ENCODE measurements at regions not wholly inside any gene's neighbourhood (a gene's known extent, or its start where the extent isn't known, plus 50 kb on each side); places are given as distances from the start of the nearest gene placed in this dataset.
"Not testable (repeated sequence)": the region's sequence is repeated elsewhere in the genome, so short reads cannot be mapped to it uniquely, and the experiment has no call there.

DNA sequence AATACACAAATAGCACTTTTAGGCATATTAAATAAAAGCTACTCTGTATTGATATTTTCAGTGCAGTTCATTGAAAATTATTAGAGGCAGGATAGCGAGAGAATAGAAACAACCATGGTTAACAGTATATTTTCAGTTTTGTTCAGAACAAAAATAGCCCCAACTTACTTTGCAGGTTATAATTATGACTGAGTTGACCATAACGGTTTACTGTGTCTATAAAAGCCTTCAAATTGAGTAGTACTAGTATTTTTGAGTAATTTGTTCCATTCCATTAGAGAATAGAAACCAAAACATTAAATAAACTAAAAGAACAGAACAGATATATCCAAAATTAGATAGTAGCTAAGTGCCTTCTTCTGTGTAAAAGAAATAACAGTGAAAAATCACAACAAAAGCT, 1108.4 kb upstream of the PCDH20 start:
- DNase-seq, result no peak

DNA sequence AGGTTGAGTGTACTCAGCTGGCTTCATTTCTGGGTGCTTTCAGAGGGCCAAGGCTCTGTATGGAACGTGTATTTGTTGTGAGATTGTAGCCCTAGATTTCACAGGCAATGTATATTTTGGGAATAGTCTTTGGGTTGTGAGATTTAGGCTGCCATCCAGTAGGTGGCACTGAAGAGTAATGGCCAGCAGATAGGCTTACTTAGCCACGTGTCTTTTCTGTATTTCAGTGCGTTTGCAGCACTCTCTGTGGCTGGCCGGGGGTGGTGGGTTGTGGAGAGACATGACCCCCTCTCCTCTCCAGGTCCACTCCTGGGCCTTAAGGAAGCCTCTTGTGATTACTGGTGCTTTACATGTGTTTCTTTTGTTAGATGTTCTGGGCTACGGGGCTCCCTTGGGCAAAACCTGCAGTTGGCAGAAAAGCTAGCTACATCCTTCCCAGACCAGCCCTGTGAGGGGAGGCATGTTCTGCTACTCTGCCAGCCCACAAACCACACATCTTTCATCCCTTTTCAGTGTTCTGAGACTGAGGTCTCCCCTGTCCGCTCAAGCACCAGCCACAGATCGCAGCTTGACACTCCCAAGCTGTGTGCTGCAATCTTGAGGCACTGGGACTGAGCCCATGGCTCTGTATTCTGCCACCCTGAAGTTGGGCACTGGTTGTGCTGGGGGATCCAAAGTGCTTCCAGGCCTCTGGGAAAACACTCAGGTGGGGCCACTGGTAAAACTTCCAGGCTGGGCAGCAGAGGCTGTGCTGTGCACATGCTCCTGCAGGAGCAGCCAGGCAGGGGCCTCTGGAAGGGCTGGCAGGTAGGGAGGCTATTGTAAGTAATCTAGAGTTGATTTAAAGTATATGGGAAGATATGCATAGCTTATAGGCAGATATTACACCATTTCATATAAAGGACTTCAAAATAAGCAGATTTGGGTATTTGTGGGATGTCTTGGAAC, 1096.8 kb upstream of the PCDH20 start:
- no peak for DNase-seq

DNA sequence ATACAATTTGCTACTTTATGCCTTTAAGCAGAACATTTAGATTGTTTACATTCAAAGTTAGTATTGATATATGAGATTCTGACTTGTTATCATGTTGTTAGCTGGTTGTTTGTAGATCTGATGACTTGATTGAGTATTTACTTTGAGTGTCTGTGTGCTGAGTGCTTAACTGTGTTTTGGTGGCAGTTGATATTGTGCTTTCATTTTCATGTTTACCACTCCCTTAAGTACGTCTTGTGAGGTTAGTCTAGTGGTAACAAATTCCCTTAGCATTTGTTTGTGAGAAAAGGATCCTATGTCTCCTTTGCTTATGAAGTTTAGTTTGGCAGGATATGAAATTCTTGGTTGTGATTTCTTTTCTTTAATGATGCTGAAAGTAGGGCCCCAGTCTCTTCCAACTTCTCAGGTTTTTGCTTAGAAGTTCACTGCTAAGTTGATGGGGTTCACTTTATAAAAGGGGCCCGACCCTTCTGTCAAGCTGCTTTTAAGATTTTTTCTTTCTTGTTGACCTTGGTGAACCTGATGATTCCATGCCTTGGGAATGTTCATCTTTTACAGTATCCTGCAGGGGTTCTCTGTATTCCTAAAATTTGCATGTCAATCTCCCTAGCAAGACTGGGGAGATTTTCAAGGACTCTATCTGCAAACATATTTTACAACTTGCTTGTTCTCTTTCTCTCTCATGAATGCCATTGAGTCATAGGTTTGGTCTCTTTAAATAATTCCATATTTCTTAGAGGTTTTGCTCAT, 1095.4 kb upstream of the PCDH20 start:
- no peak for DNase-seq

DNA sequence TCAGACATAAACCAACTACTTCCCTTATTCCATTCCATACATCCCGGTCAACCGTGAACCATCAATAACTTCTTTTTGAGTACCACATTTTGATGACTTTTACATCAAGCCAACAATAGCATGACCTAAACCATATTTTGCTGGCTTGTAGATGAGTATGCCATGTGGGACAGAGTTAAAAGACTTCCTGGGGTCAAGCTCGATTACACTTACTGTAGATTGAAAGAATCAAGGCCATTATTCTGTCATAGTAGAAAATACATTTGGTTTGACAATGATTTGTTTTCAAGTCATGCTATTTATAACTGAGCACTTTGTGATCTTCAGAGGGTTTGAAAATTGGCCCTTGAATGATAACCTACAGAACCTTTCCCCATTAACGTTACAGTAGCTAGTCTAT, 1086.9 kb upstream of the PCDH20 start:
- DNase-seq, result no peak

DNA sequence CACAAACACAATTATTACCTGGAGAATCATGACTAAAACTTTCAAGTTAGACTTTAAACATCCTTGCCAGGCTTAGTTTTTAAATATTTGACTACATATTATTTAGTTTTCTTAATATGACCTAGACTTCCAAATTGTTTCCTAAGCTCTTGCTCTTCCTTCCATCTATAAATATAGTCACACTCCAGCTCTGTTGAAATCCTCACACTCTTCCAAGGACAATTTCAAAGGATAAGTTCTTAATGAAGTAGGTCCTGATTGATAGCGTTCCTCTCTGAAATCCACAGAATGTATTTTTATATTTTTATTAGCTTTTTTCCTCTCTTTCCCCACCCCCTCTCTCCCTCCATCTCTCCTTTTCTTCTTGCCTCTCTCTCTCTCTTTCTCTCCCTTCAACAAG, 1074.1 kb upstream of the PCDH20 start:
- no peak for DNase-seq

DNA sequence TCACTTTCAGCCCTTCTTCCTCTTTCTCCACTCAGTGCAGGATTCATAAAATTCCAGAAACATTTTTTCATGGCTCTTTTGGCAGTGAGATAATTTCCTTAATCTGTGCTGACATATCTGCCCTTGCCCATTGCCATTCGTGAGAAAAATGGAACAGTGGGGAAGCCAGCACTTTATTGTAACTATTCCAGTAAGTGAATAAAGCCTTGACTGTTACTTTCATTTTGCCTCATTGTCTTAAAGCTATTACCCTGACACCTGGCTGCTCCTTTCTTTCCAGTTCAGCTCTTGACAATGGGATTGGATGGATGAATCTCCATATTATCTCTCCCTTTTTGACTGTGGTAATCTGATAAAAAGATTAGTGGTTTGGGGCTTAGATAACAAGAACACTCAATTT, 1068.1 kb upstream of the PCDH20 start:
- DNase-seq, result no peak

DNA sequence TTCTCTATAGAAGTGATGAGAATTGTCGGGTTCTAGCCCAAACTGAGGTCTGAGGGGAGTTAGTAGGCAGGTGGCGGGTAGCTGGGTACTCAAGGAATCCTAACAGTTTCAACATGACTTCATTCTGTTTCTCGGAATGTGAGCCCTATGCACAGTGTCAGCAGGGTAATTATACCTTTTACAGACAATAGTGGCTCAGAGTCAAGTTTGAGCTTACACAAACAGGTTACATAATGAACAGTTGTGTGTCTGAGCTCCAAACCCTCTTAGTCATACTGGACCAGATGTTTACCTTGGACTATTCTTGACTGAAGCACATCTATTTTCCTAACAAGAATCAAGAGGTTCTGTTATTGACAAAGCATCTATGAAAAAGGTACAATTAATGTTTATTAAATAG, 1066.7 kb upstream of the PCDH20 start:
- DNase-seq, result no peak

DNA sequence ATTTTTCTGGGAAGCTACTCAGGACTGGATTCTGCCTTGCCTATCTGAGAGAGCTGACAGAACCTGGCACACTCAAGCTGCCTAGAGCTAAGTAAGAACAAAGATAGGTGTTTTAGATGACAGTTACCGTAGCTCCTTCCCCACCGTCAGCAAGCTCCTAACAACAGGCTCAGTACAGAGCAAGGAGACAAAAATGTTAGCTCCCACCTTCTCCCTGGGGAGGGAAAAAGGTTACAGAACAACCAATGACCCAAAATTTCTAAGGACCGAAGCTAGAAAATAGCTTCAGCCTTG, 1058.2 kb upstream of the PCDH20 start:
- no peak for DNase-seq

DNA sequence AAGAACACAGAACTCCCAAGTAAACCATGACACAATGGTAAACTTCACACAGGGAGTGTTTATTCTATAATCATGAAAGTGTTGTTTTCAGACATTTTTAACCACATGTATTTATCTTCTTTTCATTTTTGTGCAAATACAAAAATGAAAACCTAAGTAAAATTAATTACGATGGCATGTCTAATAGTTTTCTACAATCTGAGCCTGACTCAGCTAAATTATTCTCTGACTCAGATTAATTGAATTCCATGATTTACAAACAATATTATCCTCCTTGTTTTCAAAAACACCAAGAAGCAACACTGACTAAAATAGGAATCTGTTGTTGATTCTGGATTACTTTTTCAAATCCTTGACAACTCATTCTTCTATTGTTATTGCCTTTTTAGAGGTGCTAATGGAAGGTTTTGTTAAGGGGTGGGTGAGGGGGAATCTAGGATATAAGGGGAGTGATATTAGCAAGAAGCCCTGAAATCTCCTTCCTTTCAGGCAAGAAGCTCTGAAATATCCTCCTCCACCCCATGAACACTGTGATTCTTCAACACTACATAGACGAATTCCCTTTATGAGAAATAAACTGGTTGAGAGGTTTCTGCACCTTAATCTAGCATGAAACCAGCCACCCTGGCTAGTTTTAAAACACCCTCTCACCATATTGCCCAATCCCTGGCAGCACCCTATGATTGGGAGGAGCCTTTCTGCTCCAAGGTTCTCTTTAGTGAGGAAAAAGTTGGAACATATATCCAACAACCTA, 1057.7 kb upstream of the PCDH20 start:
- DNase-seq, result no peak

DNA sequence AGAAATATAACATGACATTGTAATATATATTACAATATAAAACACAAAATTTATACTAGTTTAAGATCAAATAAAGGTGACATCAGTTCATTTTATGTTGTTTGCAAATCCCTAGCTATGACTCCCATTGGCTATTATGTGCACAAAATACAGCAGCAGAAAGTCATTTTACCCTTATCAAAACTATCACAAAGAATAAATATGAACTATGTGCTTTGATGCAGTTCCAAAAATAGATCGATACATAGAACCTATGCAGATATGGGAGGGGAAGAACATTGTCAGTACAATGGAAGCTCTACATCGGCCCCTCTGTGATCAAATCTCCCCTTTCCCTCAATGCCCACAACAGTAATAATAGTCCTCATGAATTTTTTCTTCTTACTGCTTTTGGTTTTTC, 1038.1 kb upstream of the PCDH20 start:
- no peak for DNase-seq

DNA sequence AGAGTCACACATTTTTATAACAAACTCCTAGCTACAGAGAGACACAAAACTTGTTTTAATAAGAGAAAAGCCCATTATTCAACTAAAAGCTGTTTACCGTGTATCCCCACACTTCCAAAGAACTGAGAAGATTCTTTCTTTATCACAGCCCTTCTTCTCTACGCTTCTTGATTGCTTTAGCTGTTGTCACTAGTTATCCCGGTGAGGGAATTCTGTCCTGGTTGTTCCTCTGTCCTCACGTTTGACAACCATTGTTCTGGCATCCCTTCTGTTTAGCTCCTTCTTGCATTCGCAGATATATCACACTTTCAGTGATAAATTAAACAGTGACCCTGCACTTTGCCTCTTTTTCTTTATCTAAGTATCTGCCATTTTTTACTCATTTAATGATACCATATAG, 1035.1 kb upstream of the PCDH20 start:
- no peak for DNase-seq

DNA sequence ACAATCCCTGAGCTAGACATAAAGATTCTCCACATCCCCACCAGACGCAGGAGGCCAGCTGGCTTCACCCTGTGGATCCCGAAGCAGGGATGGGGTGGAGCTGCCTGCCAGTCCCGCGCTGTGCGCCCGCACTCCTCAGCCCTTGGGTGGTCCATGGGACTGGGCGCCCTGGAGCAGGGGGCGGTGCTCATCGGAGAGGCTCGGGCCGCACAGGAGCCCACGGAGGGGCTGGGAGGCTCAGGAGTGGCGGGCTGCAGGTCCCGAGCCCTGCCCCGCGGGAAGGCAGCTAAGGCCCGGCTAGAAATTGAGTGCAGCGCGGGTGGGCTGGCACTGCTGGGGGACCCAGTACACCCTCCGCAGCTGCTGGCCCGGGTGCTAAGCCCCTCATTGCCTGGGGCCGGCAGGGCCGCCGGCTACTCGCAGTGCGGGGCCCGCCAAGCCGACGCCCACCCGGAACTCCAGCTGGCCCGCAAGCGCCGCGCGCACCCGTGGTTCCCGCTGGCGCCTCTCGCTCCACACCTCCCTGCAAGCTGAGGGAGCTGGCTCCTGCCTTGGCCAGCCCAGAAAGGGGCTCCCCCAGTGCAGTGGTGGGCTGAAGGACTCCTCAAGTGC, 1032.2 kb upstream of the PCDH20 start:
- not testable (repeated sequence) for DNase-seq

DNA sequence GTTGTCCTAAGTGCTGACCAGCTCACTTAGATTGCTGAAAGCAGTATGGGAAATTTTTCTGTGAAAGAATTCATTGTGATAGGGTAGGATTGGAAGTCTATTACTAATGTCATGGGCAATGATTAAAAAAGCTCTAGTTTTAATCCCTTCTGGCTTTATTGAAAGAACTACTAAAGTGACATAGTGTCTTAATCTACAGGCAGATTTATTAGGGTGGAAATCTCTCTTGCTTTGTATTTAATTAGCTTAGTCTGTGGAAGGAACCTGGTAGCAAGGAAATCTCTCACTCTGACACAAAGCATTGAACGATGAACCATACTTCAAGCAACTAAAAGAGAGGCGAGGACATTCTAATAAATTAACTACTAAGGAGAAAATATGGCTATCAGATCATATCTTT, 1029.2 kb upstream of the PCDH20 start:
- no peak for DNase-seq

DNA sequence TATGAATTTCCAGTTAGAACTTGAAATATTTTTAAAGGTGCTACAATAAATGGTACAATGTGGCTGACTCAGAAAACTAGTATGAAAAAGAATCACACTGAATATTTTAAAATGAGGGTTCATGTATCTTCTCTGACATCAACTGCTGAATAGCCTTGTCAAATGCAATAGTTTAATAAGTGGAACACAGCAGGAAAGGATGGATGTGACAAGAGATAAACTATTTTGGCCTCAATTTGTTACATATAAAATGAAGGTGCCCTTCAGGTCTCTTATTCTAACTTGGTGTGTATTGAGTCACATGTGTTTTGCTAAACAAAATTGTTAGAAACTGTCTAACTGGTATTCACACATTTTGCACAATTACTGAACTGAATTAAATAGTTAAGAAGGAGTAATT, 1018.4 kb upstream of the PCDH20 start:
- DNase-seq, result no peak

DNA sequence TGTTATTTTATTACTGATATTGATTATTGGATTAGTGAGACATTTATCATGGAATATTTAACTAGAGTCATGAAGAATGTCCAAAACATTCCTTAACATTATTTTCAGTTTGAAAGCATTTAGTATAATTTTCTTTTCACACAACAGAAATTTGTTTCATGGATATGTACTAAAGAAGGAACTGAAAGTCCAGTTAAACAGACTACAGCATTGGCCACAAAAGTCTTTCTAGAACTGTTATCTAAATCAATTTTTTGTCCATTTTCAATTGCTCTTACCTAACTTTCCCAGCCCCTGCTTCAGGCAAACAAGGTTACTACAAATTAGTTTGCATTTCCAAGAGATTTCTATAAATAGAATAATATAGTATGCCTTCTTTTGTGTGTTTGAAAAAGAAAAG, 1018.0 kb upstream of the PCDH20 start:
- no peak for DNase-seq

DNA sequence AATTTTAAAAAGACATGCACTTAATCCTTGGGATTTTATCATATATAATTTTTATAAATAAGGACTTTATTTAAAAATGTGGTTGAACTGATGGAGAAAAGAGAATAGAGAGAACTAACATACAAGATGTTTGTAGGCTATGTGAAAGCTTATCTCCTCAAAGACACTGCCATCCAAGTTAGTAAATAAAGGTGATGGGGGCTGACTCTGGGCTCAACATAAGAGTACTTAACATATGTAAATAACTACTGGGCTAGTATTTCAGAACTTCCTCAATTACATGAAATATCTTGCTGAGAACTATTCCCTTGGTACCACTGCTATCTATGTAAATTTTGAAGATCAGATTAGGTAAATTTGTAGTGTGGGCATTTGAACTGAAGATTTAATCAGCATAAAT, 1017.3 kb upstream of the PCDH20 start:
- no peak for DNase-seq

DNA sequence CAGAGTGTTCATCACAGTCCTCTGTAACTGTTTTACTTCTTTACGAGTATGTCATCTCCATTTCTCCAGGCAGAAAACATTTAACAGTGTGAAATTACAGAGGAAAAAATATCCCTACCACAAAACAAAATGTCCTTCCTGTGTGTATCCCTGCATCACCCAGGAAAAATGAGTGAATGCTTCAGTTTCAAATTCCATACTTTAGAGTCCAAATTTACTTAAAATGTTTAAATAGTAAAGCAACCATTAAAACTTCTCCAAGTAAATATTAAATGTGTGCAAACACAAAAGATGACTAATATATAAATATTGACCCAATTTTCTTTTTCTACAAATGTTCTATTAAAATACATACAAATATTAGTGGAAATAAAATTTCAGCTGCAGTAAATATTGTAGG, 1016.6 kb upstream of the PCDH20 start:
- no peak for DNase-seq

DNA sequence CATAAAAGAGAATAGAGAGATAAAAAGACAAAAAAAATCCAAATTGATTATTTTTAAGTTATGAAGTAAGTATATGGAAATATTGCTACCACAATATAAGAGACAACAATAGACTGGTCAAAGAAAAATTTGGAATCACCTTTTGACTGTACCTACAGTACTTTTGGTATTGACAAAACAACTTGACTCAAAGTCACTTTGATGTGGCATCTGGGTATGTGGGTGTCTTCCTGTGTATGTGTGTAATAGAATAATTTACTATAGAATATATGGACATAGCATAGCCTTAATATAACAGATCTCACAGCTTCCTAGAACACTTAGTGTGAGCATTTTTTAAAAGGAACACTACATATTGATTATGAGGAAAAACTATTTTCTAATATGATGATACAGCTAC, 1016.2 kb upstream of the PCDH20 start:
- no peak for DNase-seq

DNA sequence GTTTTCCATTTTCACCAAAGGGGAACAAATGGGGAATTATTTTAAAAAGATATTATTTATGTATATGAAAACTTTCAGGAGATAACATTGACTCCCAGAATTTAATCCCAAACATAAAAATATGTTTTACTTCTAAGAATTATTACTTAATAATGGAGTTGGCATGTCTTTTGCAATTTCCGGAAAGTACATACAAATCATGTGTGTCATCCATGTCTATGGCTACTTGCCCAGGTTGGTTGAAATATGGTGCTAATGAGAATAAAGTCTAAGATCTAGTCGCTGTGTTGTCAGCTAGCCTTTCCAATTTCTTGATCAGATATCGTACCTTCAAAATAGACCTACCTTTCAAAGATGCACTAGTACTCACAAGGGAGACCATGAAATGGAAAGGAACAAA, 1003.2 kb upstream of the PCDH20 start:
- peak; percentile 5 for DNase-seq

DNA sequence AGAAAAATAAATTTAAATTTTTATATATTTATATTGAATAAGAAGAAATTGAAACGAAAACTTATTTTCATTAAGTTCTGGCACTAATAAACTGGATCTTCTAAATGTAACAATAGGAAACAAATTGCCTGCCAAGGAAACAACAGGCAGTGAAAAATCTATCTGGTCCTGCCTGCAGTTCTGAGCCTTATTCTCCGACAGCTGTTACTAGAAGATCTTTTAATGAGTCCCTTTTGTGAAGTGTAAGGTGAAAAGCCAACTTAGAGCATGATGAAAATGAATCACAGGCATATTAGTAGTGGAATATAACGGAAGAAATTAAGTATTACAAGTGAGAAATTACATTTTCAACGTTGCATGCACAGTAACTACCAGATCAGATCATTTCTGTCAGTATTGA, 1002.7 kb upstream of the PCDH20 start:
- peak; percentile 45 for DNase-seq

DNA sequence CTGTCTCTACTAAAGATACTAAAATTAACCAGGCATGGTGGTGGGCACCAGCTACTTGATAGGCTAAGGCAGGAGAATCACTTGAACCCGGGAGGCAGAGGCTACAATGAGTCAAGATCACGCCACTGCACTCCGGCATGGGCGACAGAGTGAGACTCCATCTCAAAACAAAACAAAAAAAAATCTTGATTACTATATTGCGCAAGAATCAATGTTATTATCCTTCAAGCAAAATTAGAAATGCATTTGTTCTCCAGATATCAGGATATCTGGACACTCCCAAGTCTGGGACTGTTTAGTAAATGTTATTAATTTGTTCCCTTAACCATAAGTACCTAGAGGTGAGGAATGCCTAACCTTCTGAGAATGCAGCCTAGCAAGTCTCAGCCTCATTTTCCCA, 992.2 kb upstream of the PCDH20 start:
- DNase-seq, result no peak

DNA sequence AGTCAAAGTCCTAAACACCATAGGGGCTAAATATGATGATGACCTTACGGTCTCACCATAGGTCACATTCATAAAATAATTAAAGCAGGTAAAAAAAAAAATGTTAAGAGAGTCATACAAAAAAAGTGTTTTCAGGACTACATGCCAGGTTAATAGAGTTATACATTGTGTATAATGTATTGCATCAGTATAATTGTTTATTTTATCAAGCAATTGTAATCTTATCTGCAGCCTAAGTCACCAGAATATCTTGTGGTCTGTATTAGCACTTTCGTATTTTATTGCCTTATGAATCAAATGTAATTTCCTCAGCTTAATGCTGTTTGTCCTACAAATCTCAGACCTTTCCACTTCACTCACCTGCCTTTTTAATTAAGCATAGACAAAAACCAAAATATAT, 972.9 kb upstream of the PCDH20 start:
- DNase-seq, result no peak

DNA sequence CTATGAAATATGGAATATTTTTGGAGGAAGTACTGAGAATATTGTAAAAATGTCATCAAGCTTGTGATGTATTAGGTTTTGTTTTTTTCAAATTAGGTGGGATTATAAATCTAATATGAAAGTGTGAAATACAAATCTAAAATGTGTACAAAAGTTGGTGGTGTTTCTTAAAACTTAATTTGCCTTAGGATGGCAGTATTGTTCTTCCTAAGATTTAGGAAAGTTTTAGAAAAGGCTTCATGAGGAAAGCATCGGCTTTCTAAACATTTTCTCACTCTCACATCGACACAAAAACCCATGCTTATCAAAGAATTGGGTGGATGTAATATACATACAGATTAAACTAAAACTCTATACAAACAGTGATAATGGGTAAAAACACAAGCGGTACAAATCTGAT, 972.0 kb upstream of the PCDH20 start:
- DNase-seq, result no peak

Measured in NCI-H446 treated with DMSO at 0.1 percent for 48 hours (cell line).